Type B pancreatic cell (in vitro differentiated cells): ENCODE measurements at regions not wholly inside any gene's neighbourhood (a gene's known extent, or its start where the extent isn't known, plus 50 kb on each side); places are given as distances from the start of the nearest gene placed in this dataset.

Experiments
- DNase-seq: peaks from one replicate; pipeline ENCODE4 v3.0.0; 2021; ENCODE audit warnings: mixed read lengths; ENCODE audit not compliant: unreplicated experiment; ENCODE audit errors: extremely low spot score
- H3K27ac Mint-ChIP-seq: 2 replicates; pipeline ENCODE4 v1.8.0; 2021; ENCODE audit warnings: mild to moderate bottlenecking, mixed read lengths
- H3K27me3 Mint-ChIP-seq: 2 replicates; pipeline ENCODE4 v1.8.0; 2021; ENCODE audit warnings: mixed read lengths
- H3K36me3 Mint-ChIP-seq: 2 replicates; pipeline ENCODE4 v1.8.0; 2021; ENCODE audit warnings: mixed read lengths
- H3K4me1 Mint-ChIP-seq: one replicate; pipeline ENCODE4 v1.8.0; 2021; ENCODE audit warnings: mixed read lengths; ENCODE audit not compliant: unreplicated experiment
- H3K4me3 Mint-ChIP-seq: 2 replicates; pipeline ENCODE4 v1.8.0; 2021; ENCODE audit warnings: mild to moderate bottlenecking, mixed read lengths
- H3K9me3 Mint-ChIP-seq: 2 replicates; pipeline ENCODE4 v1.8.0; 2021; ENCODE audit warnings: mixed read lengths
- TF ChIP-seq, protein P1 (sequence below): fragments of 200-600 bp; sonication (generic); conservative IDR thresholded peaks from 2 replicates; pipeline ENCODE4 v1.5.0; 2021; ENCODE audit warnings: antibody characterized with exemption, mild to moderate bottlenecking

DNA sequence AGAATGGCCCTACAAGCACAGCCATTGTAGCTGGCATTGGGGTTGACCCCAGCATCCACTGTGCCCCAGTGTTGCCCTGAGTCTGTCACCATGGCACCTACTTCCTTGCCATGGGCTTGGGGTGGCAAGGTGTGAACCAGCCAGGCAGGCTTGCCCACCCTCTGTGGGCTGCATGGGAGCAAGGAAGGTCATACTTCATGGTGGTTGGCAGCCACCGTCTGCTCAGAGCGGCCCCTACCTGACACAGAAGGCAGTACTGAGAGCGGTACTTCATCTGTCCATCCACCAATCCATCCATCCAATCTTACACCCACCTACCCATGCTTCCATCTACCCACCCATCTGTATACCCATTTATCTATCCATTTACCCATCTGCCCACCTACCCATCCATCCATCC, 160.1 kb downstream of the KIF26A start:
- no peak for DNase-seq
- Mint-ChIP-seq H3K4me1 (peaks cover 18% of the 10 kb centered on the region), H3K9me3 (no peaks in the 10 kb centered on the region), H3K36me3 (no peaks in the 10 kb centered on the region), H3K27ac (no peak overlapping the region), H3K27me3 (peaks cover 9% of the 10 kb centered on the region), H3K4me3 (no peak overlapping the region)
- TF ChIP-seq, protein P1, sequence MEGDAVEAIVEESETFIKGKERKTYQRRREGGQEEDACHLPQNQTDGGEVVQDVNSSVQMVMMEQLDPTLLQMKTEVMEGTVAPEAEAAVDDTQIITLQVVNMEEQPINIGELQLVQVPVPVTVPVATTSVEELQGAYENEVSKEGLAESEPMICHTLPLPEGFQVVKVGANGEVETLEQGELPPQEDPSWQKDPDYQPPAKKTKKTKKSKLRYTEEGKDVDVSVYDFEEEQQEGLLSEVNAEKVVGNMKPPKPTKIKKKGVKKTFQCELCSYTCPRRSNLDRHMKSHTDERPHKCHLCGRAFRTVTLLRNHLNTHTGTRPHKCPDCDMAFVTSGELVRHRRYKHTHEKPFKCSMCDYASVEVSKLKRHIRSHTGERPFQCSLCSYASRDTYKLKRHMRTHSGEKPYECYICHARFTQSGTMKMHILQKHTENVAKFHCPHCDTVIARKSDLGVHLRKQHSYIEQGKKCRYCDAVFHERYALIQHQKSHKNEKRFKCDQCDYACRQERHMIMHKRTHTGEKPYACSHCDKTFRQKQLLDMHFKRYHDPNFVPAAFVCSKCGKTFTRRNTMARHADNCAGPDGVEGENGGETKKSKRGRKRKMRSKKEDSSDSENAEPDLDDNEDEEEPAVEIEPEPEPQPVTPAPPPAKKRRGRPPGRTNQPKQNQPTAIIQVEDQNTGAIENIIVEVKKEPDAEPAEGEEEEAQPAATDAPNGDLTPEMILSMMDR = no peak

DNA sequence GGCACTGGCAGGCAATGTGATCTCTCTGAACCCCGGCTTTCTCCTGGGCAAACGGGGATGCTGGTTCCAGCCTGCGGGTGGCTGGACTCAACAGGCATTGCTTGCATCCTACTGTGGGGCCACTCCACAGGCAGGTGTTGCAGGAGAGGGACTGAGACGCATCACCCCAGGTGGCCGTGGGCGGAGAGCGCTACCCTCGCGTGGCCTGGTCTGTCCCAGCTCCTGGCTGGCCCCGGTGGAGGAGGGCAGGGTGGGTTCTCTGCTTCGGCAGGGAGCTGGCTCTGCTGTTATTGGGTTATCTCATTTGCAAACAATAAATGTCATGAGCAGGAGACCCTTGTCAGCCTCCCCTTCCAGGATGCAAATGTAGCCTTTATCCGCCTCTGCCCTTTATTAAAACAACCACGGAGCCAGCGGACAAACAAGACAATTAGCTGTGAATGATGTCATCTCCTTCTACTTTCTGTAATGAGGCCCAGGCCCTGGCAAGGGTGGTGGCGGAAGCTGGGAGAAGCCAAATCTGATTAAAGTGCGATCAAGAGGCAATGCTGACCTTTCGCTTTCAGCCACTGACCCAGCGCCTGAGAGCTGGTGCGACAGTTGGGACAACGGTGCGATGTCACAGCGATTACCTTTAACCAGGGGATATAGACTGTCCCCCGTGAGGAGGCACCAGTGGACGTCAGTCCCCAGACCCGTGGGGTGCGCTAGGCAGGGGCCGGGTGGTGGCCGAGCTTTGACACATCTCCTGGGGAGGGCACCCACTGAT, 161.8 kb downstream of the KIF26A start:
- H3K9me3 Mint-ChIP-seq = no peaks in the 10 kb centered on the region
- no peaks in the 10 kb centered on the region for H3K36me3 Mint-ChIP-seq
- peaks cover 21% of the 10 kb centered on the region for H3K4me1 Mint-ChIP-seq
- H3K4me3 Mint-ChIP-seq = no peak overlapping the region
- no peak overlapping the region for H3K27ac Mint-ChIP-seq
- TF ChIP-seq, protein P1 = no peak
- H3K27me3 Mint-ChIP-seq = peaks cover 16% of the 10 kb centered on the region
- DNase-seq = no peak

DNA sequence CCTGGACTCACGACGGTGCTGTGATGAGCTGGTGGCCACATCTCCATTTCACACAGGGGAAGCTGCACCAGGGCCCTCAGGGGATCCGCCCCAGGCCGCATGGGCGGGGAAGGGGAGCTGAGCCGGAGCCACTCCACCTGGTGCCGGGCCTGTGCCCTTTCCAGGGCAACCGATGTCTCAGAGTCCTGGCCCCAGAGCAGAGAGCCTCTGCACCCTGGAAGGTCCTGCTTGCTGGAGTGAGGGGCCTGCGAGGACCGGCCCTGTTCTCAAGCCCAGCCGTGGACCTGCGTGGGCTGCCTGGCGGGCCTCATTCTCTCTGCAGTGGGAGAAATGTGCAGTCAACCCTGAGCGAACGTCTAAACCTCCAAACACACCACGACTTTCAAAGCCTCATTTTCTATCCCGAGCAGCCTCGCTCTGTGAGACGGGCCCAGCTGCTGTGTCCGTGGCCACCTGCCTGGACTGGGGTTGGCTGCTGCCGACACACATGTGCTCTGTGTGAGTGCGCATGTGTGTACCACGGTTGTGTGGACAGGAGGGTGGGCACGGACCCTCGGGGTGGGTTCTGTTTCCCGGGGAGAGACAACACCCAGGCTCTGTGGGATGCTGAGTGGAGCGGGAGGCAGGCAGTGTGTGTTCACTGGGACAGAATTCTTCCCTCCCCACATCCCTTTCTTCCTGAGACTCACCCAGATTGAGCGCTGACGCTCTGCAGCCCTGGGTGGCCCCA, 163.5 kb downstream of the KIF26A start:
- DNase-seq = no peak
- Mint-ChIP-seq H3K9me3 (no peaks in the 10 kb centered on the region), H3K4me3 (no peak overlapping the region), H3K36me3 (no peaks in the 10 kb centered on the region), H3K27me3 (peaks cover 13% of the 10 kb centered on the region), H3K27ac (no peak overlapping the region), H3K4me1 (peaks cover 15% of the 10 kb centered on the region)
- TF ChIP-seq, protein P1 = no peak

DNA sequence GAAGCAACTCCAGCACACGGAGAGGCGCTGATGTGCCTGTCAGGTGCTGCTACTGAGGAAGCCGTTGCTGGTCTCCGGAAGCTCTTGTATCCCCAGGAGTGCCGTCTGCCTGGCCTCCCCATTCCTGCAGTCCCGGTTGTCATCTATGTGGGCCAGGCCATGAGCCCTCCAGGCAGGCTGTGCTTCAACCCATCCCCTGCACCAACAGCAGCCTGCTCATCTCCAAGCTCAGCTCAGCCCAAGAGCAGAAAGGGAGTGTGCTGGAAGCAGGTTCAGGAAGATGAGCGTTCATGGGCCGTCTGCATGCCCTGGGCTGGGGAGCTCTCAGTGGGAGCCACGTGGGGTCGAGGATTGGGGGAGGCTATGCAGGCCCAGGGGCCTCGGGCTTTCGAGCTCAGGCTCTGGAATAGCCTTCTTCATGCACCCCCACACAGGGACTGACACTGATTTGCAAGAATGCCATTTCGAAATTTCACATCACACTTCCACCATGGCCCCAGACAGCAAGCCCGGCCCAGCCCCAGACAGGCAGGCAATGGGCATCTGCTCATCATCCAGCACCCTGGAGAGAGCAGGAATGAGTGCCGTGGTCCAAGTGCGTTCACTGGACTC, 164.5 kb downstream of the KIF26A start:
- Mint-ChIP-seq H3K4me1 (peaks cover 15% of the 10 kb centered on the region), H3K27ac (no peak overlapping the region), H3K4me3 (no peak overlapping the region), H3K27me3 (peaks cover 13% of the 10 kb centered on the region), H3K9me3 (no peaks in the 10 kb centered on the region), H3K36me3 (no peaks in the 10 kb centered on the region)
- TF ChIP-seq, protein P1 = no peak
- DNase-seq = no peak

DNA sequence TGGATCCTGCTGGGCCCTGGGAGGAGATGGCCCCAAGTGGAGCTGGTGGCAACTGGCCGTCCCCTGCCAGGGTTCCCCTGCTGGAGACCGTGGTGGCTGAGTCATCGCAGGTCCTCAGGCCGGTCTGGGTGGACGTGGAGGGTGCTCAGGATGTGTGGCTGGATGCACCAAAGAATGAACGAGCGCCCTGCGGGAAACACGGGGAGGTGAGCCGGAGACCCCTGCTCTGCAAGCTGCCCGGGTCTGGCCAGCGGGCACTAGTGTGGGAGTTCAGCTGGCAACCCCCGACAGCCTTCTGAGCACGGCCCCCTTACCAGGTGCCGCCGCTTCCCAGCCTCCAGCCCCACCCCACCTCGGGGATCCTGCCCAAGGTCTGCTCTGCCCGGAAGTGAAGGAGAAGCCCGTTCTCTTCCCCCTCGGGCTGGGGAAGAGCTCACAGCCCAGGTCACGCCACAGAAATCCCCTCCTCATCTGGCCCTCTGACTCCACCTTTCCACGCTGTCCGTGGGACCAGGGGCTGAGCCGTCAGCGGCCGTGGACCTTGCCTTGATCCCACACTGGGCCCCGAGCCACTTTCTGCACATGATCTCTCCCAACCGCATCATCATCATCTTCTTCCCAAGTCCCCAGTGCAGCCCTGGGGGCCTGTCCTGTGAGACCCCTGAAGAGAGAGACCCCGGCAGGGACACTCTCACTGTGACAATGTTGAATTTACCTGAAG, 165.5 kb downstream of the KIF26A start:
- no peak overlapping the region for H3K4me3 Mint-ChIP-seq
- no peak overlapping the region for H3K27ac Mint-ChIP-seq
- peaks cover 13% of the 10 kb centered on the region for H3K27me3 Mint-ChIP-seq
- H3K36me3 Mint-ChIP-seq = no peaks in the 10 kb centered on the region
- H3K4me1 Mint-ChIP-seq = peaks cover 15% of the 10 kb centered on the region
- TF ChIP-seq, protein P1 = no peak
- no peak for DNase-seq
- no peaks in the 10 kb centered on the region for H3K9me3 Mint-ChIP-seq
